ENCODE measurements at regions not wholly inside any gene's neighbourhood (a gene's known extent, or its start where the extent isn't known, plus 50 kb on each side); places are given as distances from the start of the nearest gene placed in this dataset.

- no peak for DNase-seq
Observed at GRCh38 chr10:113219446-113219845, 269.4 kb downstream of the TCF7L2 start.

GRCh38 chr10:113221756-113222168, 271.7 kb downstream of the TCF7L2 start:
- no peak for DNase-seq

GRCh38 chr10:113222207-113222606, 272.2 kb downstream of the TCF7L2 start:
- DNase-seq, result no peak

- no peak for DNase-seq
Observed at GRCh38 chr10:113225364-113225763, 275.3 kb downstream of the TCF7L2 start.

GRCh38 chr10:113225903-113226302, 275.9 kb downstream of the TCF7L2 start:
- DNase-seq, result no peak

GRCh38 chr10:113226399-113226798, 276.4 kb downstream of the TCF7L2 start:
- DNase-seq, result no peak

- DNase-seq, result no peak
Observed at GRCh38 chr10:113226831-113227445, 276.9 kb downstream of the TCF7L2 start.

- no peak for DNase-seq
Observed at GRCh38 chr10:113228530-113228929, 278.5 kb downstream of the TCF7L2 start.

- no peak for DNase-seq
Observed at GRCh38 chr10:113230011-113230610, 280.1 kb downstream of the TCF7L2 start.

GRCh38 chr10:113232928-113233511, 283.0 kb downstream of the TCF7L2 start:
- no peak for DNase-seq

GRCh38 chr10:113234481-113234880, 284.4 kb downstream of the TCF7L2 start:
- DNase-seq, result no peak

- no peak for DNase-seq
Observed at GRCh38 chr10:113235508-113235907, 285.5 kb downstream of the TCF7L2 start.

- no peak for DNase-seq
Observed at GRCh38 chr10:113236998-113237397, 287.0 kb downstream of the TCF7L2 start.

GRCh38 chr10:113239566-113240350, 289.7 kb downstream of the TCF7L2 start:
- DNase-seq, result no peak

GRCh38 chr10:113240736-113241135, 290.7 kb downstream of the TCF7L2 start:
- DNase-seq, result no peak

- no peak for DNase-seq
Observed at GRCh38 chr10:113241599-113242360, 291.7 kb downstream of the TCF7L2 start.

- DNase-seq, result no peak
Observed at GRCh38 chr10:113243311-113243710, 293.3 kb downstream of the TCF7L2 start.

GRCh38 chr10:113244750-113245149, 294.7 kb downstream of the TCF7L2 start:
- no peak for DNase-seq

GRCh38 chr10:113245286-113245685, 295.2 kb downstream of the TCF7L2 start:
- DNase-seq, result no peak

- no peak for DNase-seq
Observed at GRCh38 chr10:113247050-113247449, 297.0 kb downstream of the TCF7L2 start.

- no peak for DNase-seq
Observed at GRCh38 chr10:113252650-113253618, 299.9 kb upstream of the HABP2 start.

Data from activated CD4-positive, alpha-beta T cell treated with anti-CD3 and anti-CD28 coated beads for 4 hours (primary cell).